ENCODE measurements at regions not wholly inside any gene's neighbourhood (a gene's known extent, or its start where the extent isn't known, plus 50 kb on each side); places are given as distances from the start of the nearest gene placed in this dataset.

GRCh38 chr20:6925744-6926278, 158.3 kb downstream of the BMP2 start:
- no peak for DNase-seq
- no peaks in the 10 kb centered on the region for H3K36me3 ChIP-seq
- H3K4me1 ChIP-seq, result no peaks in the 10 kb centered on the region
- no peak for TF ChIP-seq CTCF (IDR thresholded peaks at IDR 0.05)
- H3K4me3 ChIP-seq, result no peak overlapping the region
- intact Hi-C loops (cut with DNase I), result no loop called here
- H3K9me3 ChIP-seq, result no peaks in the 10 kb centered on the region
- H3K27me3 ChIP-seq (ENCODE audit: low read depth), result no peaks in the 10 kb centered on the region
- no peak overlapping the region for H3K27ac ChIP-seq
- no peak for ATAC-seq

- DNase-seq, result no peak
Measured at GRCh38 chr20:6940048-6940447, 172.6 kb downstream of the BMP2 start.

GRCh38 chr20:6940876-6941275, 173.4 kb downstream of the BMP2 start:
- TF ChIP-seq CTCF (IDR thresholded peaks at IDR 0.05), result no peak

More at GRCh38 chr20:6940048-6940447, 172.6 kb downstream of the BMP2 start:
- Histone ChIP-seq H3K36me3 (no peaks in the 10 kb centered on the region), H3K27me3 (ENCODE audit: low read depth) (no peaks in the 10 kb centered on the region), H3K4me1 (no peaks in the 10 kb centered on the region), H3K27ac (no peak overlapping the region), H3K4me3 (no peak overlapping the region), H3K9me3 (no peaks in the 10 kb centered on the region)
- intact Hi-C loops (cut with DNase I), result no loop called here
- TF ChIP-seq CTCF (IDR thresholded peaks at IDR 0.05), result no peak
- no peak for ATAC-seq

GRCh38 chr20:6941571-6941970, 174.1 kb downstream of the BMP2 start:
- H3K27me3 ChIP-seq (ENCODE audit: low read depth), result no peaks in the 10 kb centered on the region
- no peak overlapping the region for H3K27ac ChIP-seq
- H3K4me3 ChIP-seq, result no peak overlapping the region
- H3K9me3 ChIP-seq, result no peaks in the 10 kb centered on the region
- intact Hi-C loops (cut with DNase I), result no loop called here
- H3K4me1 ChIP-seq, result no peaks in the 10 kb centered on the region
- H3K36me3 ChIP-seq, result no peaks in the 10 kb centered on the region
- no peak for ATAC-seq
- no peak for DNase-seq
- TF ChIP-seq CTCF (IDR thresholded peaks at IDR 0.05), result no peak

More at GRCh38 chr20:6940876-6941275, 173.4 kb downstream of the BMP2 start:
- no peaks in the 10 kb centered on the region for H3K36me3 ChIP-seq
- intact Hi-C loops (cut with DNase I), result no loop called here
- H3K27ac ChIP-seq, result no peak overlapping the region
- H3K9me3 ChIP-seq, result no peaks in the 10 kb centered on the region
- H3K4me3 ChIP-seq, result no peak overlapping the region
- DNase-seq (no peak), ATAC-seq (no peak)
- H3K4me1 ChIP-seq, result no peaks in the 10 kb centered on the region
- H3K27me3 ChIP-seq (ENCODE audit: low read depth), result no peaks in the 10 kb centered on the region

GRCh38 chr20:6942266-6942665, 174.8 kb downstream of the BMP2 start:
- no peak for ATAC-seq

More at GRCh38 chr20:6942266-6942665, 174.8 kb downstream of the BMP2 start:
- Histone ChIP-seq H3K4me3 (no peak overlapping the region), H3K27me3 (ENCODE audit: low read depth) (no peaks in the 10 kb centered on the region), H3K36me3 (no peaks in the 10 kb centered on the region), H3K4me1 (no peaks in the 10 kb centered on the region), H3K27ac (no peak overlapping the region), H3K9me3 (no peaks in the 10 kb centered on the region)
- no peak for DNase-seq
- no peak for TF ChIP-seq CTCF (IDR thresholded peaks at IDR 0.05)
- intact Hi-C loops (cut with DNase I), result no loop called here
